GM12865 (cell line): ENCODE measurements at regions not wholly inside any gene's neighbourhood (a gene's known extent, or its start where the extent isn't known, plus 50 kb on each side); places are given as distances from the start of the nearest gene placed in this dataset.

ENCODE experiments used
- DNase-seq: peaks from one replicate; pipeline ENCODE4 v3.0.0; 2010; ENCODE audit warnings: low read depth
- H3K4me3 ChIP-seq: 2 replicates; pipeline ENCODE4 v1.5.1; 2011; ENCODE audit warnings: mild to moderate bottlenecking, low read depth, low read length, control low read depth
- CTCF ChIP-seq: IDR thresholded peaks from 2 replicates; pipeline ENCODE4 v1.5.1; 2011; ENCODE audit warnings: low read length, control low read depth, low read depth, inconsistent platforms; ENCODE audit not compliant: insufficient read depth; ENCODE audit errors: missing control alignments

GRCh38 chr19:31761281-31761913, 412.2 kb upstream of the TSHZ3 start:
- TF ChIP-seq CTCF = no peak
- H3K4me3 ChIP-seq = no peak overlapping the region
- DNase-seq = no peak

GRCh38 chr19:31770223-31770622, 421.0 kb upstream of the TSHZ3 start:
- H3K4me3 ChIP-seq = no peak overlapping the region
- no peak for DNase-seq
- TF ChIP-seq CTCF = no peak

- H3K4me3 ChIP-seq = no peak overlapping the region
- no peak for TF ChIP-seq CTCF
- DNase-seq = no peak
Observed at GRCh38 chr19:31772915-31773314, 423.7 kb upstream of the TSHZ3 start.

GRCh38 chr19:31781542-31781941, 432.3 kb upstream of the TSHZ3 start:
- no peak overlapping the region for H3K4me3 ChIP-seq
- DNase-seq = no peak
- TF ChIP-seq CTCF = no peak

- no peak overlapping the region for H3K4me3 ChIP-seq
- DNase-seq = no peak
- TF ChIP-seq CTCF = no peak
Observed at GRCh38 chr19:31783592-31783991, 434.4 kb upstream of the TSHZ3 start.

- H3K4me3 ChIP-seq = no peak overlapping the region
- no peak for DNase-seq
- no peak for TF ChIP-seq CTCF
Observed at GRCh38 chr19:31784671-31785101, 435.4 kb upstream of the TSHZ3 start.

GRCh38 chr19:31801611-31802010, 452.4 kb upstream of the TSHZ3 start:
- DNase-seq = no peak
- no peak for TF ChIP-seq CTCF
- H3K4me3 ChIP-seq = no peak overlapping the region
